ENCODE measurements at regions not wholly inside any gene's neighbourhood (a gene's known extent, or its start where the extent isn't known, plus 50 kb on each side); places are given as distances from the start of the nearest gene placed in this dataset.

- Histone ChIP-seq H3K27me3 (ENCODE audit: control insufficient read depth, low read length) (no peaks in the 10 kb centered on the region), H4K20me1 (ENCODE audit: control insufficient read depth, insufficient read depth, low read depth, low read length) (no peaks in the 10 kb centered on the region), H3K4me2 (ENCODE audit: low read length) (no peak overlapping the region), H3K9me2 (replicated peaks; ENCODE audit: control insufficient read depth, low read length) (no peaks in the 10 kb centered on the region), H3K36me3 (ENCODE audit: control insufficient read depth, low read length) (no peaks in the 10 kb centered on the region), H3K4me1 (ENCODE audit: control insufficient read depth, low read length) (no peaks in the 10 kb centered on the region), H3F3A (ENCODE audit: control insufficient read depth, insufficient read depth) (no peaks in the 10 kb centered on the region), H3K27ac (ENCODE audit: low read depth, low read length) (no peak overlapping the region), H3K9me3 (ENCODE audit: control insufficient read depth, insufficient read depth, low read length) (no peaks in the 10 kb centered on the region), H3K4me3 (ENCODE audit: low read length) (no peak overlapping the region), H3K79me2 (ENCODE audit: control insufficient read depth, low read length) (no peaks in the 10 kb centered on the region)
- TF ChIP-seq CTCF (IDR thresholded peaks at IDR 0.05; ENCODE audit: low read depth, low read length, poor library complexity, severe bottlenecking): no peak
- TF ChIP-seq EZH2phosphoT487 (IDR thresholded peaks at IDR 0.05; ENCODE audit: borderline replicate concordance, low read length): no peak
These were observed 217.7 kb upstream of the VEGFC start for GRCh38 chr4:177010418-177010817.

GRCh38 chr4:177012918-177013545 is 220.3 kb upstream of the VEGFC start:
- H3K27me3 ChIP-seq (ENCODE audit: control insufficient read depth, low read length): no peaks in the 10 kb centered on the region
- no peak for TF ChIP-seq EZH2phosphoT487 (IDR thresholded peaks at IDR 0.05; ENCODE audit: borderline replicate concordance, low read length)
- no peak for TF ChIP-seq CTCF (IDR thresholded peaks at IDR 0.05; ENCODE audit: low read depth, low read length, poor library complexity, severe bottlenecking)
- no peaks in the 10 kb centered on the region for H3K79me2 ChIP-seq (ENCODE audit: control insufficient read depth, low read length)

GRCh38 chr4:177016541-177017141 is 223.9 kb upstream of the VEGFC start:
- H3K9me3 ChIP-seq (ENCODE audit: control insufficient read depth, insufficient read depth, low read length): no peaks in the 10 kb centered on the region

More at GRCh38 chr4:177012918-177013545, 220.3 kb upstream of the VEGFC start:
- Histone ChIP-seq H3K4me2 (ENCODE audit: low read length) (no peak overlapping the region), H3K4me1 (ENCODE audit: control insufficient read depth, low read length) (no peaks in the 10 kb centered on the region), H3F3A (ENCODE audit: control insufficient read depth, insufficient read depth) (no peaks in the 10 kb centered on the region), H3K36me3 (ENCODE audit: control insufficient read depth, low read length) (no peaks in the 10 kb centered on the region), H3K27ac (ENCODE audit: low read depth, low read length) (no peak overlapping the region), H3K9me3 (ENCODE audit: control insufficient read depth, insufficient read depth, low read length) (no peaks in the 10 kb centered on the region), H3K9me2 (replicated peaks; ENCODE audit: control insufficient read depth, low read length) (no peaks in the 10 kb centered on the region), H4K20me1 (ENCODE audit: control insufficient read depth, insufficient read depth, low read depth, low read length) (no peaks in the 10 kb centered on the region), H3K4me3 (ENCODE audit: low read length) (no peak overlapping the region)

More at GRCh38 chr4:177016541-177017141, 223.9 kb upstream of the VEGFC start:
- Histone ChIP-seq H3K27ac (ENCODE audit: low read depth, low read length) (no peak overlapping the region), H3K4me1 (ENCODE audit: control insufficient read depth, low read length) (no peaks in the 10 kb centered on the region), H3K27me3 (ENCODE audit: control insufficient read depth, low read length) (no peaks in the 10 kb centered on the region), H3K36me3 (ENCODE audit: control insufficient read depth, low read length) (no peaks in the 10 kb centered on the region), H3K4me2 (ENCODE audit: low read length) (no peak overlapping the region), H3F3A (ENCODE audit: control insufficient read depth, insufficient read depth) (no peaks in the 10 kb centered on the region), H3K9me2 (replicated peaks; ENCODE audit: control insufficient read depth, low read length) (no peaks in the 10 kb centered on the region), H3K79me2 (ENCODE audit: control insufficient read depth, low read length) (no peaks in the 10 kb centered on the region), H4K20me1 (ENCODE audit: control insufficient read depth, insufficient read depth, low read depth, low read length) (no peaks in the 10 kb centered on the region), H3K4me3 (ENCODE audit: low read length) (no peak overlapping the region)
- TF ChIP-seq CTCF (IDR thresholded peaks at IDR 0.05; ENCODE audit: low read depth, low read length, poor library complexity, severe bottlenecking) (no peak), EZH2phosphoT487 (IDR thresholded peaks at IDR 0.05; ENCODE audit: borderline replicate concordance, low read length) (no peak)
